GM18870 (cell line): ENCODE measurements at regions not wholly inside any gene's neighbourhood (a gene's known extent, or its start where the extent isn't known, plus 50 kb on each side); places are given as distances from the start of the nearest gene placed in this dataset.

Experiments used
- ATAC-seq: cut with Tn5 transposase; IDR thresholded peaks from one replicate; pipeline ENCODE4 v1.9.1; 2021; ENCODE audit warnings: moderate library complexity; ENCODE audit not compliant: unreplicated experiment

GRCh38 chr1:87905651-87906050, 577.0 kb downstream of the LMO4 start:
- ATAC-seq = no peak

GRCh38 chr1:87906078-87906477, 577.4 kb downstream of the LMO4 start:
- ATAC-seq = no peak

GRCh38 chr1:87913361-87913760, 584.7 kb downstream of the LMO4 start:
- no peak for ATAC-seq

GRCh38 chr1:87914396-87914795, 585.7 kb downstream of the LMO4 start:
- no peak for ATAC-seq

- ATAC-seq = no peak
Observed at GRCh38 chr1:87915771-87916170, 587.1 kb downstream of the LMO4 start.

- no peak for ATAC-seq
Observed at GRCh38 chr1:87916965-87917364, 588.3 kb downstream of the LMO4 start.

- no peak for ATAC-seq
Observed at GRCh38 chr1:87918398-87918797, 589.7 kb downstream of the LMO4 start.

GRCh38 chr1:87922885-87923284, 594.2 kb downstream of the LMO4 start:
- no peak for ATAC-seq

- no peak for ATAC-seq
Observed at GRCh38 chr1:87926131-87926830, 597.6 kb downstream of the LMO4 start.

- ATAC-seq = no peak
Observed at GRCh38 chr1:87926921-87927320, 598.2 kb downstream of the LMO4 start.

- ATAC-seq = no peak
Observed at GRCh38 chr1:87927391-87928280, 599.0 kb downstream of the LMO4 start.

GRCh38 chr1:87928623-87929022, 599.9 kb downstream of the LMO4 start:
- no peak for ATAC-seq

GRCh38 chr1:87929906-87930305, 601.2 kb downstream of the LMO4 start:
- no peak for ATAC-seq

- ATAC-seq = no peak
Observed at GRCh38 chr1:87930796-87931195, 602.1 kb downstream of the LMO4 start.

- ATAC-seq = no peak
Observed at GRCh38 chr1:87933171-87933570, 604.5 kb downstream of the LMO4 start.

- no peak for ATAC-seq
Observed at GRCh38 chr1:87935130-87935529, 606.5 kb downstream of the LMO4 start.

GRCh38 chr1:87937831-87938395, 609.2 kb downstream of the LMO4 start:
- ATAC-seq = no peak

GRCh38 chr1:87938631-87939030, 610.0 kb downstream of the LMO4 start:
- ATAC-seq = no peak

GRCh38 chr1:87939444-87939843, 610.8 kb downstream of the LMO4 start:
- no peak for ATAC-seq

- no peak for ATAC-seq
Observed at GRCh38 chr1:87940421-87940820, 611.7 kb downstream of the LMO4 start.

GRCh38 chr1:87941337-87941946, 612.8 kb downstream of the LMO4 start:
- ATAC-seq = no peak
